NCI-H1694 treated with DMSO at 0.1 percent for 48 hours (cell line): ENCODE measurements at regions not wholly inside any gene's neighbourhood (a gene's known extent, or its start where the extent isn't known, plus 50 kb on each side); places are given as distances from the start of the nearest gene placed in this dataset.
A peak's percentile ranks its signal among the peaks of the same experiment; 100 is the strongest.

Experiments
- DNase-seq: peaks from one replicate; lab custom pipeline; 2025; lab: John Stamatoyannopoulos, UW

DNA sequence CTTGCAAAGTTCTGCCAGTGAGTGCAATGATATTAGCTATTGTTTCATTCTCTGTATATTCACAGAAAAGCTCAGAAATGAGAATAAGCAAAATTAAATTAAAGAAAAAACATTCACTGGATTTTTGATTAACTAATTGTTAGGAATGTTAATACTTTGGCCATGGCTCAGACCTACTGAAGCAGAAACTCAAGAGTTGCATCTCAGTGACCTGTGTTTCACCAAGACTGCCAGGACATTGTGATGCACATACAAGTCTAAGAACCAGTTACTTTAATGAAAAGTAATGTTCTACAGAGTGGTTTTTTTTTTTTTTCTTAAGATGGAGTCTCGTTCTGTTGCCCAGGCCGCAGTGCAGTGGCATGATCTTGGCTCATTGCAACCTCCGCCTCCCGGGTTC lies 464.9 kb upstream of the NMUR2 start:
- DNase-seq = no peak

DNA sequence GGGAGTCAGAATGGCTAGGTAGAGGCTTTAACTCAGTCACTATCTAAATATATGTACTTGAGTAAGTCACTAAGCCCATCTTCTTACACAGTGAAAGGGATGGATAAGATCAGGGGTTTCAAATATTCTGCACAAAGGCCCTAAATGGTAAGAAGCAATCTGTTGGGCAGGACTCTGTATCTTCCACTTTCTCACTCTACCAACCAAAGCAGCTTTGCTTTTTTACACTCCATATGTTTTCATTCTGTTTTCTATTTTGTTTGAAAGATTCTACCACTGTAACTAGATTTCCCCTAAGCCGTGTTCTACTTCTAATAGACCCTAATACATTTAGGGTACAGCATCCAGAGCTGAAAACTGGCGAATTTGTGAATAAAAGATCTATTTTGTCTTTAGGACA lies 477.5 kb upstream of the NMUR2 start:
- DNase-seq = no peak

DNA sequence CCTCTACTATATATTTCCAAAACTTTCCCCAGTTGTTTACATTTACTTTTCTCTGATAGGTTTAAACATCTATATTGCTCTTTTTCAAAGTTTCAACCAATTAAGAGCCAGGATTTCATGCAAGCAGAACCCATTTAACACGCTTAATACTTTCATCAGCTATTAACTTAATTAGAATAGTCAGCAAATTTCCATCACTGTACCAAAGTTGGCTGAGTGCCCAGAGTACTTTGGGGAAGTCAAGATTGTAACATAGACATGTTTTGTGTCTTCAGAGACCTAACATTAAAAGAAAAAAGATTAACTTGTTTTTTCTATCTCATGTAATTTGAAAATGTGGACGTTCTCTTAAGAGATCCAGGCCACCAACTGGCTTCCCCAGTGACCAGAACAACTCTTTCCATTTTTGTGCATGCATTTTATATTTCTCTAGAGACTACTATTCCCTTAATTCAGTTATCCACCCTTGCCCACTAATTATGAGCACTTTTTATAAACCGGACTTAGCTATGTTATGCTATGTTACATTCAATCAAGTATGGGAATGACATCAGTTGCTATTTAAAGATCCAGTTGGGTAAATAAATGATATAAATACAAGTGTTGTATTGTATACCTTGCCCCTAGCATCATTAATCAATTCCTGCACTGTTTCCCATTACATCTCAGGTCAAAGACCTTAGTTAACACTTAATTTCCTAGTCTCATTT lies 478.1 kb upstream of the NMUR2 start:
- no peak for DNase-seq

DNA sequence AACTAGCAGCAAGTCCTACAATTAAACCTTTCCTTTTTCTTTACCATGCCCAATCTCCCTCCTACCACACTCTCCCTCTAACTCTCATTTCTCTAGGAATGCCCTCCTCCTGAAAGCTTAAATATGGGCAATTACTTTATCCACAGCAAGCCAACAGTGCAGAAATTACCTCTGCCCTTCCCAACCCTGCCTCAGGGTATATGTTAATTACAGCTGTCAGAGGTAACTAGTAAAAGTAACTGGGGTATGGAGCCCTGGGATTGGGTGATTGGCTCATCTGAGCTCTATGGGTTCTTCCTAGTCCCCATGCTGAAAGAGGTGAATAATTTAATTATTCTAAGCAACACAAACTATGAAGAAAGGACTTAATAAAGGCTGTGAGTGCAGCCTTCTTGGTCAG lies 478.9 kb upstream of the NMUR2 start:
- no peak for DNase-seq

DNA sequence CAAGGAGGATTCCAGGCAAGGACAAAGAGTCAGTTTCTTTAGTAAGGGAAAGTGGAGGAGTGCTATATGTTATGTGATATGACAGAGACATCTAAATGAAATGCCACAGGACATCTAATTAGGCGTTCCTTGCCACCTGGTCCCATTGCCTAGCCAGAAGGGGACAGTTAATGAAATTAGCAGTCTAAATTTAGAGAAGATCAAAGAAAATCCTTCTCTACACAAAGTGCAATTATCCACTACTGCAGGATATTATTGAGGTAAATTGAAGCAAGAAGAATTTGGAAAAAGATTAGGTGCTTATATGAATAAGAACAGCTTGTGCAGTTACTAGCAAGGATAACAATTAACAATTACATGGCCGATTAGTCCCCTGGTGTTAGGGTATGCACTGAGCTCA lies 495.3 kb upstream of the NMUR2 start:
- DNase-seq = no peak

DNA sequence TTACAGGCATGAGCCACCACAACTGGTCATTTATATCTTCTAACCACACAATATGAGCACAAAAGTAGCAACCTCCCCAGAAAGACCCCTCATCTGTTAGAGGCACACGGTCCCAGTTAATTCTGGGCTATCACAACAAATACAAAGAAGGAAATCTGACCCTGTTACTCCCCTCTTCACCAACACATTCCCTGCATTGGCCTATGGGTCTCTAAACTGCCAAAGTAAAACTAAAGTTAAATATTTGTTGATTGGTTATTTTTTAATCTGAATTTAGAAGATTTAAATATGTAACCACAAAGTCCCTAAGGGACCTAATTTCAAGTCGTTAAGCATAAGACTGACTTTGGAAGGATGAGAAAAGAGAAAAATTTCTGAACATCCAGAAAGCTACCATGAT lies 496.7 kb upstream of the NMUR2 start:
- DNase-seq = no peak

DNA sequence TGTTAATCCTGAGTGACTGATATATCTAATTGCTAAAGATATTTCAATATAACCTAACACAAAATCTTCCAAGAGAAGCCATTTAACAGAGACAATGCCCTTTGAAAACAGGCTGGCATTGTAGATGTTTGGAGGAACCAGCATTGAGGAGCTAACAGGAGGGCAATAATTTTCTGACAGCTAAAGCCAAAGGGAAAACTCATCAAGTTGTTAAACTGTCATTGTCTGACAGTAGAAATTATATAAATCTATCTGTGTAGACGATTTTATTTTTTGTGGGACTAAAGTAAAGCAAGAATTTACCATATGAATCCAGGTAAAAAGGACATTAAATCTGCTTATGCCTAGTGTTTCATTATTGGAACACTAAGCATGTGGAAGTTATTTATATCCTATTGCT lies 500.2 kb upstream of the NMUR2 start:
- no peak for DNase-seq

DNA sequence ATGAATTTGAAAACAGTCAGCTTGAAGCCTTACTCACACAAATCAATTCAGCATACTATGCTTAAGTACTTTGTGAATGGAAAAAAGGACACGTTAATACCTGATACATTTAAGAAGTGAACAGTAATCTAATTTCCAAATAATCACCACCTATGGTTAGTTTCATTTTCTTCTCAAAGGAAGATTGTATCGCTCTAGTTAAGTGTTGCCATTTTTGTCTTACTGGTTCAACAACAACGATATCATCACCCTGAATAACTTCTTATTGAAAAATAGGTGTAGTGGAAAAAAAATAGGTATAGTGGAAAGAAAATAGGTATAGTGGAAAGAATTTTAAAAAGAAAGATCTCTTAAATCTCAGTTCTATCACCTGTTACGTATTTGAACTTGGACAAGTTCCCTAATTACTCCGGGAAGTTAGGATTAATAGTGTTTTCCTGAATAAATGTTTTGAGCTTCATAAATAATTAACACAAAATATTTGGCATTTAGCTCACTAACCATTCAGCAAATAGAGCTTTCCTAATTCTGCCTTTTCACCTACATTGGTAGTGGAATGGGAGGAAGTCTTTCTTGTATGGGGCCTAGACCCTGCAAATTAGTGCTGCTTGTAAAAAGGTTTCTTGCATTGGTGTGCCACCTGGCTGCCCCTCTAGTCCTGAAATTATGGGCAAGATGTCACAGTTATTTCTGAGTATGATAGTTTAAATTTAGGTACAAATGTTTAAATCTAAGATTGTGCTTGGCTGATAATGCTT lies 502.6 kb upstream of the NMUR2 start:
- DNase-seq = no peak

DNA sequence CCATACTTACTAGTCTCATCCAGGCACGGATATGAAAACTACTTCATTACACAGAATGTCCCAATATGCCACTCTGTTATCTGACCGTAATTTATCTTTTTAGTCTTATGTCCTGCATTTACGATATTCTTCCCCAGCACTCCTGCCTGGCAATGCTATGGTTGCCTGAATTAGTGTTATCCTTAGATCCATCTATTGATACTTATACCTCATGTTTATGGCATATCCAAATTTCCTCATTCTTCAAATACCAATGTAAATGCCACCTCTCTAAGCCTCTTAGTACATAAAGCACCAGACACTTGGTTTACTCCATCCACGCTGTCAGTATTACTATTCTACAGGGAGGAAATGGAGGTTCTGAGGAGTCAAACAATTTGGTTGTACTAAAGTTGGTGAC lies 507.8 kb upstream of the NMUR2 start:
- DNase-seq = no peak

DNA sequence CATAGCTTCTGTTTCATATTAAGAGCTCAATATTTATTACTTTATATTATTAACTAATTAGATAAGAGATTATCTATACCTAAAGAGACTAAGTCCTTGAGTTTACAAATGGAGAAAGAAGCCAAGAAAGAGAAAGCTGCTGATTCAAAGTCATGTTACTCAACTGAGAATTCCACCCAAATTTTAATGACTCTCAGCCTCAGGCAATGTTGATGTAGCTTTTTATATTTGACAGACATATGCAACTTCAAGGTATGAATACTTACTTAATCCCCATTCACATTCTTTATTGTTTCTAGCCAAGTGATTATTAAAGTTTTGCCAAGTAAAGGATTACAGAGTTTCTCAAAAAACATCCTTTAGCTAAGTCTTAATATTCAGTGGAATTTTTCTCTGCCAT lies 527.5 kb upstream of the NMUR2 start:
- no peak for DNase-seq

DNA sequence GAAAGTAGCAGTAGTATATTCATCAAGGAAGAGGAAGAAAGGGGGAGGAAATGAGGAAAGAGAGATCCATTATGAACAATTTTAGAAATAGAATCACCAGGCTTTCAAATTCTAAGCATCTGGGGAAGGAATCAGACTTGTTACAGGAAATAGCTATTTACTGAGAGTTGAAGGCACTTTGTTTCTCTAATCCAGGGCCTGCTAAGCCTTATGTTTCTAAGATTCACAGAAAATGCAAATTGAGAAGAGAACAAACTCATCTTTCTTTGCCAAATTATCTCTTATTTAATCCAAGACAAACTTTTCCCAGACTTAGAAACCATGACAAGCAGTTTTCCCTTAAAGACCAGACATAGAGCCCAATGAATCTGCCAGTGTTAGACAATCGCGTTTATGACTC lies 528.0 kb upstream of the NMUR2 start:
- no peak for DNase-seq

DNA sequence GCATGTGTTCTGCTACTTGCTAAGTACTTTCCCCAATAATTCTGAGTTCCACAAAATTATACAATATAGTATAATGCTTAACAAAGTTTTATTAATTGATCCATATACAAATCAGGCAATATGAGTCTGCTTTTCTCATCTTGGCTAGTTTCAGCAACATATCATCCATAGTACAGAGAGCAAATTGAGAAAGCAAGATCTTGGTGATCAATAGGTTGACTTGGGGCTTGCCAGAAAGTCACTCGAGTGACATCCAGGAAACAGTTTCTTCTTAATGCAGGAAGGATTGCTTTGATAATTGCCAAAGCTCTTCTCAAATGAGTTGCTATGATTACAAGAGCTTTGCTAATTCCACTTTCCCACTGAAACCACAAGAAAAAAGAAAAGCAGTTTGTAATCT lies 533.6 kb upstream of the NMUR2 start:
- no peak for DNase-seq

DNA sequence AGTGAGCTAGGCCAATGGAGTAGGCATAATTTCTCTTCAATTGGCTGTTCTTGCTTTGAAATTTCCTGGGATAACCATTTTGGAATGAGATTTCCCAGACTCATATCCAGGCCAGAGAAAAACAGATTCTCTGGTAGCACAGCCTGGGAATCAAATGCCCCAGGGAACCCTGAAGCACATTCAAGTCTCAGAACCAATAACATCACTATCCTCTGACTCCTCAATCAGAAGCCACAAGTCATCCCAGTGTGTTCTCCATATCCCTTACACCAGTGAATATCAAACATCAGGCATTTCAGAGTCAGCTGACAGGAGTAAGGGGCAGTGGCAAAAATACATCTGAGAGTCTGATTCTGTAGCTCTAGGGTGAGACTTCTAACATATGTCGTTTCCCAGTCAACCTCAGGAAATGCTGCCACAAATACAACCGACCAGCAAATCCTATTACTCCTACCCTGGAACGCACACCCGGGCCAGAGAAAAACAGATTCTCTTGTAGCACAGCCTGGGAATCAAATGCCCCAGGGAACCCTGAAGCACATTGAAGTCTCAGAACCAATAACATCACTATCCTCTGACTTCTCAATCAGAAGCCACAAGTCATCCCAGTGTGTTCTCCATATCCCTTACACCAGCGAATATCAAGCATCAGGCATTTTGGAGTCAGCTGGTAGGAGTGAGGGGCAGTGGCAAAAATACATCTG lies 537.7 kb upstream of the NMUR2 start:
- no peak for DNase-seq

DNA sequence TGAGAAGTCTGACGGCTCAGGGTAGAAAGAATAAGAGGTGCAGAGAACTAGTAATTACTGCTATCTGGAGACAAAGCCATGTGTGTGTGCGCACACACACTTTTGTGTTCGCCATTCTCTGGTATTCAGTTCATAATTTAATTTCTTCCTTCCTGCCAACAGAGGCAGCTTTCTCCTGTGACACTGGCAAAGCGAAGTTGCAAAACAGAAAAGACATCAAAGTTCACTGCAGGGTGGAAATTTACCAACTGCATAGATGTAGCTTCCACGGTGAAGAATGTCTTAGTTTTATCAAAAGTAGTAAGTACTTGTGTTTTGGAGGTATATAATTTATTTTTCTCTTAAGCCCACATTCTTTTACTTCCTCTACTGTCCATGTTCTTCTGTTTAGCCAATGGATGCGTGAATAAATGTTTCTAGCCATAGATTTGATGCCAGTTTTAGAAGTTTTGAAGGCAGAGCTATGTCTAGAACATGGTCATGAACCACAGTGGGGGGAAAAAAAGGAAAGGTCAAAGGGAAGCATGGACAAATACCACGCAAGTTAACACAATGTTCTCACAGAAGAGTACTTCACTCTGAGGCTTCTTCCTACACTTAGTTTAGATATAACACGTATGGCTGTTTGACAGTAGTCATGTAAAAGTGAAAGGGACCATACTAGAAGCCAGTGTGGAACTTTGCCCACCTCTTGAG lies 536.5 kb upstream of the GRIA1 start:
- no peak for DNase-seq

DNA sequence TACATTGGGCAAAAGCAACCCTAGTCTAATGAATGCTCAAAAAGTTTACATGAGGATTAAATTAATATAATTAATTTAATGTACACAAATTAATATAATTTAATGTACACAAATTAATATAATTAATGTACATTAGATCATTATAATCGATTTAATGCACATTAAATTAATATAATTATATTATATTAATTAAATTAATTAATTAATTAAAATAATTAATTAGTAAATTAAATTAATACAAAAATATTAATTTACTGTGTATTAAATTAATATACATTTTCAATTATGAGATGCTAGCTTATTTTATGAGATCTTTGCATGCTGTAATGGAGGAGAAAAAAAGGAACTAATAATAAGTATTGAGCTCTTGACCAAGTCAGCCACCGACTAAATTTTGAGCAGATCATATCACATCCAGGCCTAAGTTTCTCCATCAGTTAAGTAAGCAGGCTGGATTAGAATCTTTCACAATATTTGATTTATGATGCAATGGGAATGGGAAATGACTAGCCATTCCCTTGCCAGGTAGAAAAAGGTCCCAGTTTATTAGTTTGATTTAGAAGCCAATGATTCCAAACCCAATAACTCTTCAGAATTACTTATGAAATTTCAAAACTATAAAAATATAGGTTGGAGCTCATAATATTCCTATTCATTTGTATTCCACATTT lies 533.4 kb upstream of the GRIA1 start:
- DNase-seq = no peak

DNA sequence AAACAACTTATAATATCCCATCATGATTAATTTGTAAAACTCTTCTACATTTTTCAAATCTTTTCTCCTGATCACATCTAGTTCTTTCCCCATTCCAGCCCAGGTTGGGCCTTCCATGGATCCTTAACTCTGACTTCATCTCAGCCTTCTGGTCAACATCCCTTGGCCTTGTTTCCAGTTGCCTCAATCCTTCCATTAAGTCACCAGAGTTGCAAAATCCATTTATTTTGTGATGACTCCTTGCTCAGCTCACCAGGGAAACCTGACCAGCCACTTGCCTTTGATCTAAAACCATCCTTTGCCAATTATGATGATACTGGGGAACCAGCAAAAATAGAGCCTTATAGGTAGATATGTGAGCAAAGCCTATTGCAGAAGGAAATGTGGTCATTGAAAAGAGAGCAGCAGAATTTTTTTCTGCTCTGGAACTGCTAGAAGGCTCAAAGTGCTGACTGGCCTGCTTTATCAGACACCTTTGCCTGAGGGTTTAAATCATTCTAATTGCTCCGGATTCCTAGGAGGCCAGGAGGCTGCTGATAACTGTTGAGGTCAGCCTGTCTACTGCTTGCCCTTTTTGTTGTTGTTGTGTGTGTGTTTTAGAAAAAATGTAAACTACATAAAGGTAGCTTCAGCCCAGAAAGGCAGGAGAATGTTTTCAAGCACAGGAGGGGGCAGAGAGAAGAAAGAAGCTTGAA lies 512.2 kb upstream of the GRIA1 start:
- no peak for DNase-seq

DNA sequence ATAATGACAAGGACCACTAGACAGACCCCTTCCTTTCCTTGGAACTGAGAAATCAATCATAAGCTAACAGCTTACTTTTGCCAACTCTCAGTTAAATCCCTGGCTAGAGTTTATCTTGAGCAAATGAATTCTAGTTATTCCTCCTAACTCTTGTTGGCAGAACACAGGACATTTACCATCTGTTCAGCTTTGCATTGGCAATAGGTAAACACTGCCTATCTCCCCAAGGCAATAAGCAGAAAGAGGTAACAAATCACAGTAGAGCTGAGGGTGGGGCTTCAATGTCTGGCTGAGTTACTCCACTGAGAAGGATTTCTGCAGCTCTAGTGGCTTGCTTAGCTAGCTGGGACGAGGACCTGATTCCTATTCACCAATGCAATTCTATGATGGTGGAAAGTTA lies 503.3 kb upstream of the GRIA1 start:
- peak; percentile 74 for DNase-seq

DNA sequence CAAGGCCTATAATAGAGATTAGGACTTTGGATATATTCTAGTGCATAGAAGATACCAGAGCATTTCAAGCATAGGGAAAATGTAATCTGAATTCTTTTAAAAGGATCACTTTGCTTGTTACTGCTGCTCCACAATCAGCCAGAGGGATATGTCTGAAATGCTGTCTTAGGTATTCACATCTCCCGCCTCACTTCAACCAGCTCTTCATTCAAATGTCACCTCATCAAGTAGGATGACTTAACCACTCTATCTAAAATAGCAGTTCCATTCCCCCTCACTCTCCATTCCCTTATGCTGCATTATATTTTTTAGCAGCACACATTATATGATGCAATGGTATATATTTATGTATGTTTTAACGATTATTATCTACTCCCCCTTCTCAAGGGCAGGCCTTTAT lies 500.3 kb upstream of the GRIA1 start:
- no peak for DNase-seq

DNA sequence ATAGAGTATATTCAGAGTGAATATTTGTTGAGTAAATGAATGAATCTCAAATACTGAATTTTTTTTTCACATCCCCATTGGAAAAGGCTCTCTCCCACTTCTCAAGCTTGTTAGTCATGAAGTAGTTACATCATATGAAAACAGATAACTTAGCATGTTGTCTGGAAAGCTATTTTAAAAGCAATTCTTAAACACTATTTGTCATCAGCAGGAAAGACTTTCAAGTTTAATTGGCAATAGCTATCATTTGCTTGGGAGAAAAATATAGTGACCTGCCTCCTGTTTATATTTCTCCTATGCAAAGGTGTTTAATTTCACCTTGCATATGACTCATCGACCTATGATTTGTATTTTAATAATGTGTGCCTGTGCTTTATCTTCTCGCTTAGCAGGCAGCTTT lies 499.8 kb upstream of the GRIA1 start:
- no peak for DNase-seq

DNA sequence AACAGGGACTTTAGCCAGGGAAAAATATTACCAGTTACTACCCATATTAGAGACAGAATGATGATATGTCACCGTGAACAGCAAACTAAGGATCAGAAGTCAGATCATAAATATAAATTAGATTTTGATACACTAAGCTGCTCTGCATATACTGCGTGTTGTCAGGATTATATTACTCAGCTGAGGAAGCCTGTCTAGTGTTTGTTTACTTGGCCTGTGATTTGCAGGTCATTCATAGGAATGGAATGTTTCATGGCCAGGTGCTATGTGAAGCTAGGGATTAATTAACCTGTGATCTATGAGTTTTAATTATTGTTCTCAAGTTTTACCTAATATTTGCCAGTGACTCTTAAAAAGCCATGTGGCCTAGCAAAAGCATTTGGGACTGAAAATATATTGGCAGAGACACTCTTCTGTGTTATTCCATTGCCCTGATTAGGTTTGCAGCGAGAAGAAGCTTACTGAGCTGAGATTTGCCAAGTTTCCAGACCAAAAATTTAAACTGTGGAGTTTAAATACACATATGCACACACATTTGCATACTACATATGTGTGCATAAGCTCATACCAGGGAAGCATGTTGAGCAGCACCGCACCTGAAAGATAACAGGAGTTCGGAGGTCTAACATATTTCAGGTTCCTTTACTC lies 496.3 kb upstream of the GRIA1 start:
- DNase-seq = no peak

DNA sequence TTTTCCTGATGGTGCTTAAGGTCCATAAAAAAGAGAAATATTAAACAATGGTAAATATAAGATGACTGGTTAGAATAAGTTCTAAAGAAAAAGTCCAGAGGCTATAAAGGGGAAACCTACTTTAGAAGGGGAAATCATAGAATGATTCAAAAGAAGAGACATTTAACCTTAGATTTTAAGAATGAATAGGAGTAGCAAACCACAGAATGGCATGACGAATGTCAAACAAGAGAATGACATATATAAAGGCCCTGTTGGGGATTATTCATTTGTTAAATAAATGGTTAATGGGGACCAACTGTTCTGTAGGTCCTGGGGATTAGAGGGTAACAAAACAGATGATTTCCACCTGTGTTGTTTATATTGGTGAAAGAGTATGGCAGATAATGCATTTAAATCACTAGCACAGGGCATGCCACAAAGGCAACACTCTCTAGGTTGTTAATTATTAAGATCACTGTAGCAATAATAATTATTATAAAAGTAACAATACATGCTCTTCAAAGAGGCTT lies 495.2 kb upstream of the GRIA1 start:
- no peak for DNase-seq
